ENCODE measurements at regions not wholly inside any gene's neighbourhood (a gene's known extent, or its start where the extent isn't known, plus 50 kb on each side); places are given as distances from the start of the nearest gene placed in this dataset.

DNA sequence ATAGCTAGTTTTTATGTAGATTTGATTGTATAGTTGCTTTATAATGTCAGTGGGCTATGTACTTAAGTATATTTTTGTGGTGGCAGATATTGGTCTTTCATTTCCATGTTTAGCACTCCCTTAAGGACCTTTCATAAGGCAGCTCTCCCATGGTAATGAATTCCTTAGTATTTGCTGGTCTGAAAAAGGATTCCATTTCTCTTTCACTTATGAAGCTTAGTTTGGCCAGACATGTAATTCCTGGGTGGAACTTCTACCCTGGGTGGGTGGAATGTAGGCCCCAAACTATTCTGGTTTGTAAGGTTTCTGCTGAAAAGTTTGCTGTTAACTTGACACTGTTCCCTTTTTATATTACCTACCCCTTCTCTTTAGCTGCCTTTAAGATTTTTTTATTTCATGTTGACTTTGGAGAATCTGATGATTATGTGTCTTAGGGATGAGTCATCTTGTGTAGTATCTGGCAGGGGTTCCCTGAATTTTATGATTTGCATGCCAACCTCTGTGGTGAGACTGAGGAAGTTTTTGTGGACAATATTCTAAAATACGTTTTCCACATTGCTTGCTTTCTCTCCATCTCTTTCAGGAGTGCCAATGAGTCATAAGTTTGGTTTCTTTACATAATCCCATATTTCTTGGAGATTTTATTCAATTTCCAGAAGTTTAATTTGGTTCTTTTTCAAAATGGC is 65.4 kb upstream of the VRK2 start:
- no peak overlapping the region for H3K4me3 ChIP-seq (ENCODE audit: low read depth, low read length)
- in situ Hi-C loops (cut with HindIII; ENCODE audit: low sequenced_read_pairs): no loop called here
- TF ChIP-seq, protein P1, sequence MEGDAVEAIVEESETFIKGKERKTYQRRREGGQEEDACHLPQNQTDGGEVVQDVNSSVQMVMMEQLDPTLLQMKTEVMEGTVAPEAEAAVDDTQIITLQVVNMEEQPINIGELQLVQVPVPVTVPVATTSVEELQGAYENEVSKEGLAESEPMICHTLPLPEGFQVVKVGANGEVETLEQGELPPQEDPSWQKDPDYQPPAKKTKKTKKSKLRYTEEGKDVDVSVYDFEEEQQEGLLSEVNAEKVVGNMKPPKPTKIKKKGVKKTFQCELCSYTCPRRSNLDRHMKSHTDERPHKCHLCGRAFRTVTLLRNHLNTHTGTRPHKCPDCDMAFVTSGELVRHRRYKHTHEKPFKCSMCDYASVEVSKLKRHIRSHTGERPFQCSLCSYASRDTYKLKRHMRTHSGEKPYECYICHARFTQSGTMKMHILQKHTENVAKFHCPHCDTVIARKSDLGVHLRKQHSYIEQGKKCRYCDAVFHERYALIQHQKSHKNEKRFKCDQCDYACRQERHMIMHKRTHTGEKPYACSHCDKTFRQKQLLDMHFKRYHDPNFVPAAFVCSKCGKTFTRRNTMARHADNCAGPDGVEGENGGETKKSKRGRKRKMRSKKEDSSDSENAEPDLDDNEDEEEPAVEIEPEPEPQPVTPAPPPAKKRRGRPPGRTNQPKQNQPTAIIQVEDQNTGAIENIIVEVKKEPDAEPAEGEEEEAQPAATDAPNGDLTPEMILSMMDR (IDR thresholded peaks at IDR 0.05; ENCODE audit: low read depth, low read length): no peak
- DNase-seq (ENCODE audit: low read depth, low spot score): peak; percentile 91

DNA sequence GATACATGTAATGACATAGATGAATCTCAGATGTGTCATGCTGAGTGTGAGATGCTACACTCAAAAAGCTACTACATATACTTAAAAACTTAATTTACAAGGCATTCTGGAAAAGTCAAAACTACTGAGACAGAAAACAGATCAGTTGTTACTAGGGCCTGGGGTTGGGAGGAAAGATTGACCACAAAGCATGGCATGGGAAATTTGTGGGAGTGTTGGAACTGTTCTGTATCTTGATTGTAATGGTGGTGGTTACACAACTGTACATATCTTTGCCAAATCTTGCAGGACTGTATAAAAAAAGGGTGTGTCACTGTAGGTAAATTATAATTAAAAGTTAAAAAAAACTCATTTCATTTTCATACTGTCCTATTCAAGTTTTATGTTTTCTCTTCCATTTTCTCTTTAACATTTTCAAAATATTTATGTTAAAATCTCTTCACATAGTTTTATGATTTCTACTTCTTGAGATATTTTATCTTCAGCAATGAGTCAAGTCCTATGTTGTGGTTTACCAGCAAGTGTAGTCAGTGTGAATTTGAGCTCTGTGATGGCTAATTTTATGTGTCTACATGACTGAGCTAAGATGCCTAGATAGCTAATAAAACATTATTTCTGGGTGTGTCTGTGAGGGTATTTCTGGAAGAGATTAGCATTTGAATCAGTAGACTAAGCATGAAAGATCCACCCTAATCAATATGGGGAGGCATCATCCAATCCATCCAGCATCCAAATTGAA is 58.6 kb upstream of the VRK2 start:
- in situ Hi-C loops (cut with HindIII; ENCODE audit: low sequenced_read_pairs): no loop called here
- H3K4me3 ChIP-seq (ENCODE audit: low read depth, low read length): no peak overlapping the region
- TF ChIP-seq, protein P1 (IDR thresholded peaks at IDR 0.05; ENCODE audit: low read depth, low read length): no peak
- peak; percentile 45 for DNase-seq (ENCODE audit: low read depth, low spot score)

DNA sequence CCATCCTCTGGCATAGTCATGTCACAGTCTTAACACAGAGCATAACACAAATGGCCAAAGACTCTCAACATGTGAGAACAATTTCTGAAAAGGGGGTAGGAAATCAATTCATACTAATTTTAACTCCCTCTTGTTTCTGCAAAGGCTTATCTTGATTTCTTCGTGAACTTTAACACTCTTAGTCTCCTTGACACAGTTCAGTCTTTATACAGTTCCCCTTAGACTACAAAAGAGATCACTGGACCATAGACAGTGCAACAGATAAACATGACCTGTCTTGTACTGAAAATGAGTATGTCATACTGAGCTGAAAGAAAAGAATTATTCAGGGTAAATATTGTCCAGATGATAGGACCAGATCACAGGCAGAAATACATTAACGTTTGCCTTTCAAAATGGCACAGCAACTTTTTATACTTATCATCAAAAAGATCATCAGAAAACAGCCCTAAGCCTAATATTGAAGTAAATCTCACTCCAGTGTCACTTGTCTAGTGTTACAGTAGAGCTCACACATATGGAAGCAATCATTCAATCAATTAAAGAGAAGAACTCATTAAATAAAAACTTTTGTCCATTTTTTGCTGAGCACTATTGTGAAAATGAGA is 56.4 kb upstream of the VRK2 start:
- TF ChIP-seq, protein P1 (IDR thresholded peaks at IDR 0.05; ENCODE audit: low read depth, low read length): no peak
- no peak overlapping the region for H3K4me3 ChIP-seq (ENCODE audit: low read depth, low read length)
- in situ Hi-C loops (cut with HindIII; ENCODE audit: low sequenced_read_pairs): no loop called here
- no peak for DNase-seq (ENCODE audit: low read depth, low spot score)

Data from astrocyte of the spinal cord (primary cell).